Lung (tissue), 11 donors: ENCODE measurements at regions not wholly inside any gene's neighbourhood (a gene's known extent, or its start where the extent isn't known, plus 50 kb on each side); places are given as distances from the start of the nearest gene placed in this dataset.
A peak's percentile ranks its signal among the peaks of the same experiment; 100 is the strongest.

Source experiments
- ATAC-seq: fragments of 200-7000 bp; cut with Tn5 transposase; one replicate; pipeline ENCODE4 v1.9.1; 2020; ENCODE audit warnings: moderate number of reproducible peaks; ENCODE audit not compliant: insufficient read depth, low FRiP score
- DNase-seq, 3 donors: peaks; one replicate each; pipeline ENCODE4 v3.0.0-alpha.2; 2013 to 2017
- H3K27ac ChIP-seq, 2 donors: one replicate each; pipeline ENCODE4 v1.5.1; 2013; ENCODE audit warnings: mild to moderate bottlenecking in 2 of 2, moderate library complexity in 2 of 2, control low read depth in 1 of 2, inconsistent platforms in 1 of 2, low read depth in 1 of 2, low read length in 1 of 2
- H3K27me3 ChIP-seq, 3 donors: one replicate each; pipeline ENCODE4 v1.5.1; 2013; ENCODE audit warnings: low read length in 2 of 3; ENCODE audit not compliant: control insufficient read depth in 3 of 3, insufficient read depth in 3 of 3
- H3K36me3 ChIP-seq, 4 donors: one replicate each; pipeline ENCODE4 v1.5.1; 2013; ENCODE audit warnings: low read length in 4 of 4, mild to moderate bottlenecking in 1 of 4, moderate library complexity in 1 of 4; ENCODE audit not compliant: control insufficient read depth in 4 of 4, insufficient read depth in 4 of 4
- H3K4me1 ChIP-seq, 5 donors: one replicate each; pipeline ENCODE4 v1.5.1; 2013; ENCODE audit warnings: low read length in 5 of 5, mild to moderate bottlenecking in 2 of 5, moderate library complexity in 1 of 5; ENCODE audit not compliant: control insufficient read depth in 5 of 5, insufficient read depth in 5 of 5
- H3K4me3 ChIP-seq: one replicate; pipeline ENCODE4 v1.5.1; 2013; ENCODE audit warnings: mild to moderate bottlenecking, control low read depth, moderate library complexity
- H3K9ac ChIP-seq, 2 donors: one replicate each; pipeline ENCODE4 v1.5.1; 2013; ENCODE audit warnings: low read length in 2 of 2, control low read depth in 1 of 2; ENCODE audit not compliant: insufficient read depth in 1 of 2
- H3K9me3 ChIP-seq, 4 donors: one replicate each; pipeline ENCODE4 v1.5.1; 2013; ENCODE audit warnings: low read length in 3 of 4, mild to moderate bottlenecking in 1 of 4, moderate library complexity in 1 of 4; ENCODE audit not compliant: control insufficient read depth in 4 of 4, insufficient read depth in 3 of 4
- WGBS, 2 donors: extraction: QIAGEN DNeasy Blood & Tissue Kit; methylation state at CpG; one replicate each; pipeline ENCODE4 v1.1.7; 2013; 5-methylcytosine and 5-hydroxymethylcytosine counted together
- TF ChIP-seq, protein P1 (sequence below): IDR thresholded peaks from 2 replicates; pipeline ENCODE4 v1.5.1; 2012; ENCODE audit warnings: mild to moderate bottlenecking; ENCODE audit errors: control extremely low read depth, extremely low read depth
- donor health status: control.
- donor health status: control.
- donor health status: Bipolar disorder and iron deficiency.
- donor health status: healthy.
- donor health status: DM: yes; HTN: yes; CAD: no.

GRCh38 chr14:41986083-41986645, 379.5 kb downstream of the LRFN5 start:
- Histone ChIP-seq H3K4me3 (no peak overlapping the region), H3K9me3 (no peaks in the 10 kb centered on the region), H3K36me3 (no peaks in the 10 kb centered on the region), H3K9ac (no peak overlapping the region), H3K27ac (no peak overlapping the region), H3K27me3 (no peaks in the 10 kb centered on the region), H3K4me1 (no peaks in the 10 kb centered on the region)
- DNase-seq, result no peak
- no peak for ATAC-seq
- 36 to 56% methylated on average over 2 of the region's 2 CpGs for WGBS, 2 donors
- TF ChIP-seq, protein P1, sequence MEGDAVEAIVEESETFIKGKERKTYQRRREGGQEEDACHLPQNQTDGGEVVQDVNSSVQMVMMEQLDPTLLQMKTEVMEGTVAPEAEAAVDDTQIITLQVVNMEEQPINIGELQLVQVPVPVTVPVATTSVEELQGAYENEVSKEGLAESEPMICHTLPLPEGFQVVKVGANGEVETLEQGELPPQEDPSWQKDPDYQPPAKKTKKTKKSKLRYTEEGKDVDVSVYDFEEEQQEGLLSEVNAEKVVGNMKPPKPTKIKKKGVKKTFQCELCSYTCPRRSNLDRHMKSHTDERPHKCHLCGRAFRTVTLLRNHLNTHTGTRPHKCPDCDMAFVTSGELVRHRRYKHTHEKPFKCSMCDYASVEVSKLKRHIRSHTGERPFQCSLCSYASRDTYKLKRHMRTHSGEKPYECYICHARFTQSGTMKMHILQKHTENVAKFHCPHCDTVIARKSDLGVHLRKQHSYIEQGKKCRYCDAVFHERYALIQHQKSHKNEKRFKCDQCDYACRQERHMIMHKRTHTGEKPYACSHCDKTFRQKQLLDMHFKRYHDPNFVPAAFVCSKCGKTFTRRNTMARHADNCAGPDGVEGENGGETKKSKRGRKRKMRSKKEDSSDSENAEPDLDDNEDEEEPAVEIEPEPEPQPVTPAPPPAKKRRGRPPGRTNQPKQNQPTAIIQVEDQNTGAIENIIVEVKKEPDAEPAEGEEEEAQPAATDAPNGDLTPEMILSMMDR, result no peak

- Histone ChIP-seq H3K27me3 (no peaks in the 10 kb centered on the region), H3K4me3 (no peak overlapping the region), H3K9ac (no peak overlapping the region), H3K9me3 (peaks cover 0 to 8% (median 3%) of the 10 kb centered on the region in 4 donors), H3K27ac (no peak overlapping the region), H3K36me3 (no peaks in the 10 kb centered on the region), H3K4me1 (no peaks in the 10 kb centered on the region)
- ATAC-seq, result no peak
- WGBS, 2 donors, result 25 to 37% methylated on average over 2 of the region's 2 CpGs
- TF ChIP-seq, protein P1, result no peak
- DNase-seq, result no peak
These were observed 366.5 kb downstream of the LRFN5 start for GRCh38 chr14:41973178-41973577.

DNA sequence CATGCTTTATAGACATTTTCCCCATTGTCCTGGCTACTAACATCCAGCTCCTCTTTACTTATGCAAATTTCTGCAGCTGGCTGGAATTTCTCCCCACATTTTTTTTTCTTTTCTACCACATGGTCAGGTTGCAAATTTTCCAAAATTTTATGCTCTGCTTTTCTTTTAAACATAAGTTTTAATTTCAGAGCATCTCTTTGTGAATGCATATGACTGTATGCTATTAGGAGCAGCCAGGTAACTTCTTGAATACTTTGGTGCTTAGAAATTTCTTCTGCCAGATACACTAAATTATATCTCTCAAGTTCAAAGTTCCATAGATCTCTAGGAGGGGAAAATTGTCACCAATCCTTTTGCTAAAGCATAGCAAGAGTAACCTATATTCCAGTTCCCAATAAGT, 365.9 kb downstream of the LRFN5 start:
- Histone ChIP-seq H3K9me3 (peaks cover 0 to 8% (median 3%) of the 10 kb centered on the region in 4 donors), H3K27me3 (no peaks in the 10 kb centered on the region), H3K9ac (no peak overlapping the region), H3K4me3 (no peak overlapping the region), H3K36me3 (no peaks in the 10 kb centered on the region), H3K4me1 (no peaks in the 10 kb centered on the region), H3K27ac (no peak overlapping the region)
- no peak for DNase-seq
- ATAC-seq, result no peak
- TF ChIP-seq, protein P1, result no peak

GRCh38 chr14:41960281-41960680, 353.6 kb downstream of the LRFN5 start:
- ATAC-seq, result no peak
- TF ChIP-seq, protein P1, result no peak
- Histone ChIP-seq H3K9me3 (no peaks in the 10 kb centered on the region), H3K4me3 (no peak overlapping the region), H3K27ac (no peak overlapping the region), H3K9ac (no peak overlapping the region), H3K27me3 (no peaks in the 10 kb centered on the region), H3K4me1 (peaks cover 0 to 4% (median 0%) of the 10 kb centered on the region in 5 donors), H3K36me3 (no peaks in the 10 kb centered on the region)
- WGBS, 2 donors, result 62 to 81% methylated on average over 3 of the region's 3 CpGs
- DNase-seq, result peak in 2 of 3 donors; percentile 1 to 60
